Mucosa of rectum (tissue), 2 donors: ENCODE measurements at regions not wholly inside any gene's neighbourhood (a gene's known extent, or its start where the extent isn't known, plus 50 kb on each side); places are given as distances from the start of the nearest gene placed in this dataset.
A peak's percentile ranks its signal among the peaks of the same experiment; 100 is the strongest.

Experiments
- H3K27ac ChIP-seq, 2 donors: one replicate each; pipeline ENCODE4 v1.7.0; 2013; ENCODE audit warnings: inconsistent platforms in 2 of 2, low read depth in 2 of 2, low read length in 2 of 2
- H3K27me3 ChIP-seq, 2 donors: one replicate each; pipeline ENCODE4 v1.7.0; 2013; ENCODE audit warnings: low read length in 2 of 2; ENCODE audit not compliant: control insufficient read depth in 2 of 2, insufficient read depth in 2 of 2
- H3K36me3 ChIP-seq, 2 donors: one replicate each; pipeline ENCODE4 v1.7.0; 2013; ENCODE audit warnings: low read length in 2 of 2; ENCODE audit not compliant: control insufficient read depth in 2 of 2, insufficient read depth in 2 of 2
- H3K4me1 ChIP-seq, 2 donors: one replicate each; pipeline ENCODE4 v1.7.0; 2013; ENCODE audit warnings: low read length in 2 of 2, mild to moderate bottlenecking in 1 of 2; ENCODE audit not compliant: control insufficient read depth in 2 of 2, insufficient read depth in 2 of 2
- H3K4me3 ChIP-seq, 2 donors: one replicate each; pipeline ENCODE4 v1.7.0; 2013; ENCODE audit warnings: low read length in 2 of 2
- H3K9ac ChIP-seq, 2 donors: one replicate each; pipeline ENCODE4 v1.7.0; 2013; ENCODE audit warnings: low read length in 2 of 2, low read depth in 1 of 2, mild to moderate bottlenecking in 1 of 2
- H3K9me3 ChIP-seq, 2 donors: one replicate each; pipeline ENCODE4 v1.7.0; 2013; ENCODE audit warnings: low read length in 2 of 2; ENCODE audit not compliant: control insufficient read depth in 2 of 2
- donor health status: healthy.
- donor health status: Normal muscosa, but diverticular disease.

GRCh38 chr4:54567327-54567726 is 90.4 kb upstream of the KIT start:
- no peak overlapping the region for H3K4me3 ChIP-seq
- H3K9ac ChIP-seq, result no peak overlapping the region

GRCh38 chr4:54568184-54568583 is 89.6 kb upstream of the KIT start:
- no peaks in the 10 kb centered on the region for H3K9me3 ChIP-seq
- no peaks in the 10 kb centered on the region for H3K36me3 ChIP-seq
- H3K27ac ChIP-seq, result no peak overlapping the region
- peaks cover 5 to 7% of the 10 kb centered on the region in 2 donors for H3K4me1 ChIP-seq
- H3K9ac ChIP-seq, result no peak overlapping the region
- H3K4me3 ChIP-seq, result no peak overlapping the region
- no peaks in the 10 kb centered on the region for H3K27me3 ChIP-seq

More at GRCh38 chr4:54567327-54567726, 90.4 kb upstream of the KIT start:
- Histone ChIP-seq H3K9me3 (no peaks in the 10 kb centered on the region), H3K36me3 (no peaks in the 10 kb centered on the region), H3K27ac (no peak overlapping the region), H3K4me1 (peaks cover 5 to 7% of the 10 kb centered on the region in 2 donors), H3K27me3 (no peaks in the 10 kb centered on the region)

- H3K36me3 ChIP-seq, result no peaks in the 10 kb centered on the region
- H3K27me3 ChIP-seq, result no peaks in the 10 kb centered on the region
- no peak overlapping the region for H3K27ac ChIP-seq
- H3K9ac ChIP-seq, result no peak overlapping the region
- no peaks in the 10 kb centered on the region for H3K9me3 ChIP-seq
- peaks cover 5 to 7% of the 10 kb centered on the region in 2 donors for H3K4me1 ChIP-seq
- no peak overlapping the region for H3K4me3 ChIP-seq
Observed at GRCh38 chr4:54570822-54571221, 86.9 kb upstream of the KIT start.

GRCh38 chr4:54571293-54572151 is 86.2 kb upstream of the KIT start:
- no peaks in the 10 kb centered on the region for H3K36me3 ChIP-seq
- H3K27ac ChIP-seq, result no peak overlapping the region
- H3K4me1 ChIP-seq, result peaks cover under 1 to 3% of the 10 kb centered on the region in 2 donors
- no peaks in the 10 kb centered on the region for H3K9me3 ChIP-seq
- no peaks in the 10 kb centered on the region for H3K27me3 ChIP-seq
- no peak overlapping the region for H3K9ac ChIP-seq
- H3K4me3 ChIP-seq, result no peak overlapping the region

GRCh38 chr4:54572152-54572542 is 85.6 kb upstream of the KIT start:
- H3K4me1 ChIP-seq, result no peaks in the 10 kb centered on the region
- no peak overlapping the region for H3K4me3 ChIP-seq
- H3K27ac ChIP-seq, result no peak overlapping the region
- no peaks in the 10 kb centered on the region for H3K9me3 ChIP-seq
- no peaks in the 10 kb centered on the region for H3K36me3 ChIP-seq
- H3K27me3 ChIP-seq, result no peaks in the 10 kb centered on the region
- H3K9ac ChIP-seq, result no peak overlapping the region

GRCh38 chr4:54574500-54574899 is 83.3 kb upstream of the KIT start:
- H3K36me3 ChIP-seq, result no peaks in the 10 kb centered on the region
- no peaks in the 10 kb centered on the region for H3K4me1 ChIP-seq
- no peak overlapping the region for H3K27ac ChIP-seq
- H3K9ac ChIP-seq, result no peak overlapping the region
- H3K27me3 ChIP-seq, result no peaks in the 10 kb centered on the region
- H3K4me3 ChIP-seq, result no peak overlapping the region
- no peaks in the 10 kb centered on the region for H3K9me3 ChIP-seq

- Histone ChIP-seq H3K4me3 (no peak overlapping the region), H3K27ac (no peak overlapping the region), H3K27me3 (no peaks in the 10 kb centered on the region), H3K9me3 (no peaks in the 10 kb centered on the region), H3K4me1 (no peaks in the 10 kb centered on the region), H3K9ac (no peak overlapping the region), H3K36me3 (no peaks in the 10 kb centered on the region)
Observed at GRCh38 chr4:54575919-54576318, 81.8 kb upstream of the KIT start.

GRCh38 chr4:54581807-54582206 is 76.0 kb upstream of the KIT start:
- Histone ChIP-seq H3K27me3 (no peaks in the 10 kb centered on the region), H3K4me1 (peaks cover 6 to 11% of the 10 kb centered on the region in 2 donors), H3K4me3 (no peak overlapping the region), H3K9ac (no peak overlapping the region), H3K27ac (no peak overlapping the region), H3K36me3 (no peaks in the 10 kb centered on the region), H3K9me3 (no peaks in the 10 kb centered on the region)

- H3K27ac ChIP-seq, result peak overlapping the region; percentile 76 to 81
- H3K27me3 ChIP-seq, result no peaks in the 10 kb centered on the region
- no peak overlapping the region for H3K9ac ChIP-seq
- H3K4me3 ChIP-seq, result no peak overlapping the region
- peaks cover 6 to 19% of the 10 kb centered on the region in 2 donors for H3K4me1 ChIP-seq
- H3K36me3 ChIP-seq, result no peaks in the 10 kb centered on the region
- no peaks in the 10 kb centered on the region for H3K9me3 ChIP-seq
Observed at GRCh38 chr4:54585321-54586000, 72.3 kb upstream of the KIT start.

GRCh38 chr4:54586320-54586955 is 71.3 kb upstream of the KIT start:
- Histone ChIP-seq H3K4me3 (no peak overlapping the region), H3K27me3 (no peaks in the 10 kb centered on the region), H3K27ac (peak overlapping the region; percentile 76 to 81), H3K4me1 (peaks cover 6 to 19% of the 10 kb centered on the region in 2 donors), H3K36me3 (no peaks in the 10 kb centered on the region), H3K9ac (no peak overlapping the region), H3K9me3 (no peaks in the 10 kb centered on the region)
